ENCODE measurements at regions not wholly inside any gene's neighbourhood (a gene's known extent, or its start where the extent isn't known, plus 50 kb on each side); places are given as distances from the start of the nearest gene placed in this dataset.
"Not testable (repeated sequence)": the region's sequence is repeated elsewhere in the genome, so short reads cannot be mapped to it uniquely, and the experiment has no call there.

DNA sequence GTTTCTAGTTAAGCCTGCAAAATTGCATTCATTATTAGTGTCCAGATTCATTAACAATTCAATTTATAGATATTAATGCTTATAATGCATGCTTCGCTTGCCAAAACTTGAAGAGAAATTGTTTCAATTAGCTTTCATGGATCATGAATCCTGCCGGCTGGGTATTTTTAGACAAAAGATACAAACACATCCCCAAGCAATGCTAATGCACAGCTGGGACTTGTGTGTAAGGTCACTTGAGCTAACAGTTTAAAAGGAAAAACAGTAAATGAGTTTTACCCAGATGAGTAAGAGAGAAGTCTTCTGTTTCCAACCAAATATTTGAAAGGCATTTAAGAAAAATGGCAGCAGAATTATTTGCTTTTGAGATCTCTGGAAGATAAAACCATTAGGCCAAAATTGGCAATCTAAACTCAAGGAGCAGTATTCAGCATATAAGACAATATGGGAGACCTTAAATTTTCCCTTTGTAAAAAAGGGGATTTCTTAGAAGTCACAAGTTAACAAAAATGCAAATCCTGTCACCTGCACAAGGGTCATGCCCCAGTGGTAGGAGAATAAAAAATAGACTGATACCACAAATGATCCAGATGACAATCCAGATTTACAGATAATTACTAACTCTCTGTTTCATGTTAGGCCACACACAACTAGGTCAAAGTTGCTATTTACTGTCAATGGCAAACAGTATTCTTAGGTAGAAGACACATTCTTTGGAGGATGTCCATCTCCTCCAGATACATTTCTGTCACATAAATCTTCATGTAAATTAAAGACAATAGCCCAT is 418.4 kb upstream of the PMFBP1 start:
- DNase-seq, result no peak

- no peak for DNase-seq
Measured at GRCh38 chr16:72588551-72588950, 416.6 kb upstream of the PMFBP1 start.

DNA sequence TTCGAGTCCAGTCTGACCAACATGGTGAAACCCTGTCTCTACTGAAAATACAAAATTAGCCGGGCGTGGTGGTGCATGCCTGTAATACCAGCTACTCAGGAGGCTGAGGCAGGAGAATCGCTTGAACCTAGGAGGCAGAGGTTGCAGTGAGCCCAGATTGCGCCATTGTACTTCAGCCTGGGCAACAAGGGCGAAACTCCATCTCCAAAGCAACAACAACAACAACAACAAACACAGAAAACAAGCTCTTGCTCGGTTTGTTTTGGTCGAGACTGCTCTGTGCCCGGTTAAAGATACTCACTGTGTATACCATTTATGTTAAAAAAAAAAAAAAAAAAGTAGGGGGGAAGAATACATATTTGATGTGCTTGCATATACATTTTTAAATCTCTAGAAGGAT is 406.1 kb upstream of the PMFBP1 start:
- not testable (repeated sequence) for DNase-seq

- no peak for DNase-seq
Measured at GRCh38 chr16:72576189-72576588, 404.2 kb upstream of the PMFBP1 start.

GRCh38 chr16:72569677-72570076 is 397.7 kb upstream of the PMFBP1 start:
- no peak for DNase-seq

DNA sequence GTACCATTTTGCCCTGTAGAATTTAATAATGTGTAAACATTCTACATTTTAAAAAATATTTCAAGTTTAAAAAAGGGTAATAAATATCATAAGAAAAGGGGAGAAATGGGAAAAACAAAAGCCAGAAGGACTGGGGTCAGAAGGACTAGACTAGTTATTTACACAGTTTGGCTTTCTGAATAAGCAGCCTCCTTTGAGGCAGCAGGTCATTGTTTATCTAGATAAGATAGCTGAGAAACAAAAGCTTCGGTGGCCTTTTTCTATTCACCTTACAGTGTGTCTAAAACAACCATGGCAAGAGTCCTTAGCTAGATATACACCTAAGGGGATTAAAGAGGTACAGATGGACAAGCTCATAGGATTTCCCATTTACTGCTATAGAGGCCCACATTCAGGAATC is 396.5 kb upstream of the PMFBP1 start:
- no peak for DNase-seq

GRCh38 chr16:72566174-72566573 is 394.2 kb upstream of the PMFBP1 start:
- DNase-seq, result no peak

- no peak for DNase-seq
Measured at GRCh38 chr16:72565106-72565505, 393.2 kb upstream of the PMFBP1 start.

DNA sequence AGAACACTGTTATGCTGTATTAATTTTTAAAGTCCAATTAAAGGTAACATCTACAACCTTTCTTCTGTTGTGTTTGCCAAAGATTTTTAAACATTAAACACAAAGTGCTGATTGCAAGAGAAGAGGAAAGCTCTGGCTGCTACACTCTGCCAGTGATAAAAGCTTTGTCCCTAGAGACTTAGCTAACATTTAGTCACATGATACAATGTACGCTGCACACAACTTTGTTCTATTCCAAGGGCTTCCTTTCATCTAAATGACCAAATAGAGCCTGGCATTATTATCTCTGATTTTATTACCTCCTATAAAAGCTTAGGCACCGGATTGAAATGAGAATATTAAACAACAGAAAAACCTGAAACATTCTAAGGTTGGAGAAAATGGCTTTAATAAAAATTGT is 388.7 kb upstream of the PMFBP1 start:
- DNase-seq, result no peak

DNA sequence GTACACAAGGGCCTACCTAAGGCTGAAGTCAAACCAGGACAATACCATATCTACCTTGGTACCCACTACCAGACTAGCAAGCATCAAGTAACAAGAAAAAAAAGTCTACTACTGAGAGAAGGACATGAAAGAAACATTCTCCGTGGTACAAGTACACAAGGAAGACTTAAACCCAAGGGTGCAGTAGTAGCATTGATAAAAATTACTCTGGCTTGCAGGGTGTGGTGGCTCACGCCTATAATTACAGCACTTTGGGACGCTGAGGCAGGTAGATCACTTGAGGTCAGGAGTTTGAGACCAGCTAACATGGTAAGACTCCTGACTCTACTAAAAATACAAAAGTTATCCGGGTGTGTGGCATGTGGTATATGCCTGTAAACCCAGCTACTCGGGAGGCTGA is 386.5 kb upstream of the PMFBP1 start:
- no peak for DNase-seq

- no peak for DNase-seq
Measured at GRCh38 chr16:72554935-72555334, 383.0 kb upstream of the PMFBP1 start.

- DNase-seq, result no peak
Measured at GRCh38 chr16:72552654-72553053, 380.7 kb upstream of the PMFBP1 start.

- no peak for DNase-seq
Measured at GRCh38 chr16:72551649-72552048, 379.7 kb upstream of the PMFBP1 start.

DNA sequence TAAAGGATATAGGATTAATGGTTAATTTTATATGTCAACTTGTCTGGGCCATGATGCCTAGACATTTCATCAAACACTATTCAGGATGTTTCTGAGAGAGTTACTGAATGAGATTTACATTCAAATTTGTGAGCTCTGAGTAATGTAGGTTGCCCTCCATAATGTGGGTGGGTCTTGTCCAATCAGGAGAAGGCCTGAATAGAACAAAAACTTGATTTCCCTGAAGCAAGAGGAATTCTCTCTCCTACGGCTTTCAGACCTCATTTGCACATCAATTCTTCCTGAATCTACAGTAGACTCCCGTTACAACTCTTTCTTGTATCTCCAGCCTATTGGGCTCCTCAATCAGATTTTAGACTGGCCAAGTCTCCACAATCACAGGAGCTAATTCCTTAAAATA is 377.9 kb upstream of the PMFBP1 start:
- no peak for DNase-seq

GRCh38 chr16:72542102-72542501 is 370.1 kb upstream of the PMFBP1 start:
- DNase-seq, result no peak

DNA sequence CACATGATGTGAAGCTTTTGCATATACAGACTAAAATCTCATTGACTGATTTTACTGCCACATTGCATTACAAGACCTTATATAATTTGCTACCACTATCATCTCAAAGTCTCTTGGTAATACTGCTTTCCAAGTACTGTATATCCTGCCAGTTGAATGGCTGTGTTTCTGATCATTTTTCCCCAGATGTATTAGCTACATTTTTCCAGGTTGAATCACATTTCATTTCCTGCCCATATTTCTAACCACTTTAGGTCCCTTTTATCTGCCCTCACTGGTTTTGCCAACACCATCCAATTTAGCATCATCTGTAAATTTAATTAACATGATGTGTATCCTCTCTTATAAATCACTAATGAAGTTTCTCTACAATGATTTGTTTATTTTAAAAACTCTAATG is 365.7 kb upstream of the PMFBP1 start:
- DNase-seq, result no peak

- DNase-seq, result no peak
Measured at GRCh38 chr16:72536723-72537435, 364.9 kb upstream of the PMFBP1 start.

DNA sequence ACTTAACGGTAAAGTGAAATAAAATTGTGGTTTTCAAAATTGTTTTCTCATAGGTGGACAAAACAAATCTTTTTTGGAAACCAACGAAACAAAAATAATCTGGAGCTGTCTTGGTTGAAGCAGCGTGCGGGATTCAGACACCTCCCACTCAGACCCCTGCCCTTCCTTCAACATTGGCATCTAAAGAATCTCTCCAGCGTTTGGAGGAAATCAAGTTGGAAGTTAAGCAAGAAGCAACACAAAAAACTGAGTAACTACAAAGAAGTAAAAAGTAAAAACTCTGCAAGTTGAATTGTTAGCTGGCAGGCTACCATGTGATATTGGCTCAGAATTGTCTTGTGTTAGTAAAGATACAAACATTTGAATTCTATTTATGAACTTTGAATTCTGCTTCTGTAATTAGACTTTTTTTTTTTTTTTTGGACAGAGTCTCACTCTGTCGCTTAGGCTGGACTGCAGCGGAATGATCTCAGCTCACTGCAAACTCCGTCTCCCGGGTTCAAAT is 361.0 kb upstream of the PMFBP1 start:
- no peak for DNase-seq

- no peak for DNase-seq
Measured at GRCh38 chr16:72530434-72530833, 358.5 kb upstream of the PMFBP1 start.

GRCh38 chr16:72523087-72523486 is 351.1 kb upstream of the PMFBP1 start:
- no peak for DNase-seq

DNA sequence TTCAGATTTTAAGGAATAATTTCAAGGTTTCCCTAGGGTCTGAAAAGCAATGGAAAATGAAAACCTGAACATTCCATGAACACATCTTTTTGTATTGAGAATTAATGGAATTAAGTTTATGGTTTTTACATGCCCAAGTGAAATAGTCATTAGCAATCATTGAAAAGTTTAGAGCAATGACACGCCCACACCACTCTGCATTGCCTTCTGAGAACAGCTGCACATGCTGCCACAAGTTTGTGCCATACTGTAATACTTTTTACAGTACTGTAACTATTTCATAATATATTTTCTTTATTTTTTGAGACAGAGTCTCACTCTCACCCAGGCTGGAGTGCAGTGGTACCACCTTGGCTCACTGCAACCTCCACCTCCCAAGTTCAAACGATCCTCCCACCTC is 345.2 kb upstream of the PMFBP1 start:
- no peak for DNase-seq

GRCh38 chr16:72511171-72511570 is 339.2 kb upstream of the PMFBP1 start:
- no peak for DNase-seq

DNA sequence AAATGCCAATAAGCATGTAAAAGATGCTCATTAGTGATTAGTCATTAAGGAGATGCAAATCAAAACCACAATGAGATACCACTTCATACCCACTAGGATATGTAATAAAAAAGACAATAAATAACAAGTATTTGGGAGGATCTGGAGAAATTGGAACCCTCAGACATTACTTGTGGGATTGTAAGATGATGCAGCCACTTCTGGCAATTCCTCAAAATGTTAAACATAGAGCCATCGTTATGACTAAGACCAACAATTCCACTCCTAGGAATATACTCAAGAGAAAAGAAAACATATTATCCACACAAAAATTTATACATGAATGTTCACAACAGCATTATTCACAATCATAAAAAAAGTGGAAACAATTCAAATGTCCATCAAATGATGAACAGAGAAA is 336.2 kb upstream of the PMFBP1 start:
- DNase-seq, result no peak

GRCh38 chr16:72502594-72503005 is 330.6 kb upstream of the PMFBP1 start:
- DNase-seq, result no peak

Measured in effector CD8-positive, alpha-beta T cell (primary cell).